K562 (cell line): ENCODE measurements at regions not wholly inside any gene's neighbourhood (a gene's known extent, or its start where the extent isn't known, plus 50 kb on each side); places are given as distances from the start of the nearest gene placed in this dataset.

Source experiments
- CBFA2T2 ChIP-seq: fragments of 450-650 bp; conservative IDR thresholded peaks from 2 replicates; pipeline ENCODE4 v1.6.1; 2017; ENCODE audit warnings: mild to moderate bottlenecking
- CBX3 ChIP-seq, 2 experiments: IDR thresholded peaks; 1 replicate in 1 of 2; 2 replicates in 1 of 2; pipeline ENCODE4 v1.6.1; 2012; ENCODE audit warnings: inconsistent platforms in 2 of 2, low read length in 2 of 2, borderline replicate concordance in 1 of 2, control low read depth in 1 of 2
- FOXK2 ChIP-seq, 2 experiments: fragments of 450-650 bp; IDR thresholded peaks in 1 of 2; conservative IDR thresholded peaks in 1 of 2; 2 replicates each; pipeline ENCODE4 v1.6.1; 2016; ENCODE audit warnings: low read depth in 2 of 2, mild to moderate bottlenecking in 1 of 2
- HDAC2 ChIP-seq: fragments of 450-650 bp; IDR thresholded peaks from 2 replicates; pipeline ENCODE4 v1.6.1; 2016; ENCODE audit warnings: mild to moderate bottlenecking
- KLF1 ChIP-seq: fragments of 450-650 bp; IDR thresholded peaks from 2 replicates; pipeline ENCODE4 v1.6.1; 2016; ENCODE audit warnings: missing genetic modification characterization, missing compliant biosample characterization
- NFXL1 ChIP-seq: fragments of 450-650 bp; formaldehyde crosslinking; IDR thresholded peaks from 2 replicates; pipeline ENCODE4 v1.4.0; 2021; ENCODE audit warnings: mild to moderate bottlenecking
- POLR2A ChIP-seq: fragments of 450-650 bp; conservative IDR thresholded peaks from 2 replicates; pipeline ENCODE4 v1.6.1; 2016
- RBFOX2 ChIP-seq: fragments of 200-400 bp; formaldehyde crosslinking; IDR thresholded peaks from 2 replicates; pipeline ENCODE4 v1.6.1; 2017; ENCODE audit warnings: low read depth, mild to moderate bottlenecking, low read length, moderate library complexity
- SP1 ChIP-seq: sonication (generic); formaldehyde crosslinking; IDR thresholded peaks from 2 replicates; pipeline ENCODE4 v1.8.1; 2022; ENCODE audit warnings: mild to moderate bottlenecking, missing genetic modification reagents
- SRSF7 ChIP-seq: fragments of 200-400 bp; formaldehyde crosslinking; optimal IDR thresholded peaks from 2 replicates; pipeline ENCODE3; 2017; ENCODE audit warnings: mild to moderate bottlenecking, low read depth, low read length
- TAF1 ChIP-seq: IDR thresholded peaks from 2 replicates; pipeline ENCODE4 v1.6.1; 2011; ENCODE audit warnings: mild to moderate bottlenecking, low read length, moderate library complexity; ENCODE audit not compliant: insufficient read depth, control insufficient read depth, severe bottlenecking; ENCODE audit errors: extremely low read depth
- YBX1 ChIP-seq: fragments of 450-650 bp; IDR thresholded peaks from 2 replicates; pipeline ENCODE4 v1.7.1; 2016; ENCODE audit warnings: mild to moderate bottlenecking
- ZC3H4 ChIP-seq: sonication (generic); formaldehyde crosslinking; IDR thresholded peaks from 2 replicates; pipeline ENCODE4 v1.9.0; 2021; ENCODE audit warnings: missing genetic modification reagents, borderline replicate concordance
- ZNF184 ChIP-seq: sonication (generic); formaldehyde crosslinking; IDR thresholded peaks from 2 replicates; pipeline ENCODE4 v1.5.0; 2020; ENCODE audit warnings: missing genetic modification reagents
- ZNF75A ChIP-seq: fragments of 450-650 bp; formaldehyde crosslinking; IDR thresholded peaks from 2 replicates; pipeline ENCODE4 v1.4.0; 2020; ENCODE audit warnings: mild to moderate bottlenecking
- TF ChIP-seq, protein P1 (sequence below): fragments of 250-450 bp; sonication (Bioruptor Pico); IDR thresholded peaks from 2 replicates; pipeline ENCODE4 v1.8.0; 2021; ENCODE audit warnings: moderate library complexity, mild to moderate bottlenecking, inconsistent platforms
- TF ChIP-seq, protein P2 (sequence below): sonication (generic); formaldehyde crosslinking; IDR thresholded peaks from 2 replicates; pipeline ENCODE4 v1.5.0; 2020; ENCODE audit warnings: missing genetic modification reagents
- TF ChIP-seq, protein P3 (sequence below), 3 experiments: fragments of 200-800 bp in 1 of 3; sonication (Bioruptor generic) in 1 of 3; sonication (generic) in 1 of 3; formaldehyde crosslinking in 1 of 3; IDR thresholded peaks; 2 replicates each; pipeline versions ENCODE4 v1.6.1 to v1.8.0; 2016 to 2022; ENCODE audit warnings: mild to moderate bottlenecking in 2 of 3, missing compliant biosample characterization in 2 of 3, missing genetic modification characterization in 2 of 3, missing genetic modification reagents in 1 of 3
- TF ChIP-seq, protein P4 (sequence below): sonication (generic); formaldehyde crosslinking; IDR thresholded peaks from 2 replicates; pipeline ENCODE4 v1.9.0; 2022; ENCODE audit warnings: mild to moderate bottlenecking, missing genetic modification reagents

DNA sequence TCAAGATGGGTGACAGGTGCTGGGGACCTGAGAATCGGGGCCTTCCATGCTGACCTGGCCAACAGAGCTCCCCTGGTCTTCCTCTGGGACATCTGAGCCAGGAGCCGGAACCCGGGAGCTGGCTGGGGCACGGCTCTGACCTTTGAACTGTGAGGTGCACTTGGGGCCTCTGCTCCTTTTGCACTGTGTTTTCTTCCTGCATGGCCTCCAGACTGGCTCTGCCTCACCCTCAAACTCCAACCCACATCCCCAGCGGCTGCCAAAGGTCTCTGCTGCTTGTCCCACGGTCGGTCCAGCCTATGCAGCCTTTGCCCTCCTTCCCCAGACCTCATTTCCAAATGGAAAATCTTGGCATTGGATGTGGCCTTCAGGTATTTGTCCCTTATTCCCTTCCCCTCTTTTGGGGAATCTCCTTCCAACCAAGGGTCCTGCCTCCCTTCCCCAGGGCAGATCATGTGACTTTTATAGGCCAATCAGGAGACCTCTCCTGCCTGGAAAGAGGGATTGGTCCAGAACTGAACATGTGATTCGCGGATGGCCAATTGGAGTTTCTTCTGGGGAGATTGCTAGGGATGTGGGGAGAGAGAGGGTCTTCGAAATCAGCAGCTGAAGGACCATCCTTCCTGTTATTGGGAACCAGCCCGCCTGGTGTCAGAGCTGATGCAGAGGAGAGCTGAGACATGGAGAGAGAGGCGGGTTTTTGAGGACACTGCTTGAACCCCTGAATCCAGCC lies 117.9 kb downstream of the CYLD start (continued):
- TF ChIP-seq, protein P1, sequence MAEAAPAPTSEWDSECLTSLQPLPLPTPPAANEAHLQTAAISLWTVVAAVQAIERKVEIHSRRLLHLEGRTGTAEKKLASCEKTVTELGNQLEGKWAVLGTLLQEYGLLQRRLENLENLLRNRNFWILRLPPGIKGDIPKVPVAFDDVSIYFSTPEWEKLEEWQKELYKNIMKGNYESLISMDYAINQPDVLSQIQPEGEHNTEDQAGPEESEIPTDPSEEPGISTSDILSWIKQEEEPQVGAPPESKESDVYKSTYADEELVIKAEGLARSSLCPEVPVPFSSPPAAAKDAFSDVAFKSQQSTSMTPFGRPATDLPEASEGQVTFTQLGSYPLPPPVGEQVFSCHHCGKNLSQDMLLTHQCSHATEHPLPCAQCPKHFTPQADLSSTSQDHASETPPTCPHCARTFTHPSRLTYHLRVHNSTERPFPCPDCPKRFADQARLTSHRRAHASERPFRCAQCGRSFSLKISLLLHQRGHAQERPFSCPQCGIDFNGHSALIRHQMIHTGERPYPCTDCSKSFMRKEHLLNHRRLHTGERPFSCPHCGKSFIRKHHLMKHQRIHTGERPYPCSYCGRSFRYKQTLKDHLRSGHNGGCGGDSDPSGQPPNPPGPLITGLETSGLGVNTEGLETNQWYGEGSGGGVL (CRISPR knock-in tag), result no peak
- TF ChIP-seq POLR2A (no peak), YBX1 (no peak), NFXL1 (CRISPR knock-in tag) (no peak), TAF1 (no peak), CBFA2T2 (0 out of 2 replicates have a peak, but pooled peaks have one; percentile 10), RBFOX2 (no peak), FOXK2 (conservative IDR thresholded peaks at IDR 0.05 in 1 of 2, IDR thresholded peaks at IDR 0.05 in 1 of 2; ENCODE audit: low read depth in 2 of 2) (no peak), SP1 (CRISPR knock-in tag) (no peak), HDAC2 (no peak), ZNF75A (CRISPR knock-in tag) (no peak), SRSF7 (no peak), ZC3H4 (CRISPR knock-in tag) (no peak), CBX3 (IDR thresholded peaks at IDR 0.05; ENCODE audit: borderline replicate concordance in 1 of 2, low read length in 2 of 2) (no peak), KLF1 (tag) (no peak), ZNF184 (CRISPR knock-in tag) (no peak)
- TF ChIP-seq, protein P2, sequence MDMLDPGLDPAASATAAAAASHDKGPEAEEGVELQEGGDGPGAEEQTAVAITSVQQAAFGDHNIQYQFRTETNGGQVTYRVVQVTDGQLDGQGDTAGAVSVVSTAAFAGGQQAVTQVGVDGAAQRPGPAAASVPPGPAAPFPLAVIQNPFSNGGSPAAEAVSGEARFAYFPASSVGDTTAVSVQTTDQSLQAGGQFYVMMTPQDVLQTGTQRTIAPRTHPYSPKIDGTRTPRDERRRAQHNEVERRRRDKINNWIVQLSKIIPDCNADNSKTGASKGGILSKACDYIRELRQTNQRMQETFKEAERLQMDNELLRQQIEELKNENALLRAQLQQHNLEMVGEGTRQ (CRISPR knock-in tag), result peak; percentile 70
- TF ChIP-seq, protein P3, sequence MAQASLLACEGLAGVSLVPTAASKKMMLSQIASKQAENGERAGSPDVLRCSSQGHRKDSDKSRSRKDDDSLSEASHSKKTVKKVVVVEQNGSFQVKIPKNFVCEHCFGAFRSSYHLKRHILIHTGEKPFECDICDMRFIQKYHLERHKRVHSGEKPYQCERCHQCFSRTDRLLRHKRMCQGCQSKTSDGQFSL (CRISPR knock-in tag; IDR thresholded peaks at IDR 0.05), result no peak
- TF ChIP-seq, protein P3 (tag; IDR thresholded peaks at IDR 0.05), result no peak
- TF ChIP-seq, protein P4, sequence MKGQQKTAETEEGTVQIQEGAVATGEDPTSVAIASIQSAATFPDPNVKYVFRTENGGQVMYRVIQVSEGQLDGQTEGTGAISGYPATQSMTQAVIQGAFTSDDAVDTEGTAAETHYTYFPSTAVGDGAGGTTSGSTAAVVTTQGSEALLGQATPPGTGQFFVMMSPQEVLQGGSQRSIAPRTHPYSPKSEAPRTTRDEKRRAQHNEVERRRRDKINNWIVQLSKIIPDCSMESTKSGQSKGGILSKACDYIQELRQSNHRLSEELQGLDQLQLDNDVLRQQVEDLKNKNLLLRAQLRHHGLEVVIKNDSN (CRISPR knock-in tag), result peak; percentile 75
- TF ChIP-seq, all 486 proteins: peak for 8
